SH-SY5Y (cell line): ENCODE measurements at regions not wholly inside any gene's neighbourhood (a gene's known extent, or its start where the extent isn't known, plus 50 kb on each side); places are given as distances from the start of the nearest gene placed in this dataset.

Source experiments
- GATA2 ChIP-seq: IDR thresholded peaks from 2 replicates; pipeline ENCODE4 v1.6.1; 2011; ENCODE audit warnings: mild to moderate bottlenecking, low read depth, low read length
- GATA3 ChIP-seq: IDR thresholded peaks from 2 replicates; pipeline ENCODE4 v1.6.1; 2011; ENCODE audit warnings: low read depth, mild to moderate bottlenecking, low read length, moderate library complexity

- TF ChIP-seq GATA3, result no peak
- no peak for TF ChIP-seq GATA2
Observed at GRCh38 chr3:124513610-124513997, 216.6 kb upstream of the UMPS start.
